HCT116 (cell line): ENCODE measurements at regions not wholly inside any gene's neighbourhood (a gene's known extent, or its start where the extent isn't known, plus 50 kb on each side); places are given as distances from the start of the nearest gene placed in this dataset.
"Not testable (repeated sequence)": the region's sequence is repeated elsewhere in the genome, so short reads cannot be mapped to it uniquely, and the experiment has no call there.

Source experiments
- ATAC-seq: fragments of 200-7000 bp; cut with Tn5 transposase; 2 replicates; pipeline ENCODE4 v1.9.1; 2020; ENCODE audit warnings: mild to moderate bottlenecking, moderate library complexity
- BruUV-seq: library from RNA; stranded (reverse); fragments of 400-500 nt; replicated peaks from 2 replicates; lab custom pipeline; 2021; lab: Mats Ljungman, UMichigan
- CTCF ChIA-PET: fragments of 300-600 bp; sonication (Branson Sonifier 250); formaldehyde crosslinking; loops from one replicate; lab custom pipeline; 2021; ENCODE audit warnings: antibody characterized with exemption; lab: Charles Lee
- POLR2A ChIA-PET: fragments of 300-600, 350-600 bp; sonication (Branson Sonifier 250); formaldehyde crosslinking; loops from one replicate; lab custom pipeline; 2021; ENCODE audit warnings: antibody characterized with exemption; lab: Charles Lee
- RAD21 ChIA-PET, 2 experiments: fragments of 300-600 bp; sonication (Branson Sonifier 250); formaldehyde crosslinking; loops; one replicate each; lab custom pipeline; 2023; ENCODE audit warnings: low total read pairs in 2 of 2; ENCODE audit not compliant: uncharacterized antibody in 2 of 2, unreplicated experiment in 2 of 2, low non-redundant PET in 1 of 2; lab: Charles Lee
- DNase-seq: peaks from one replicate; pipeline ENCODE4 v3.0.0-alpha.2; 2010; ENCODE audit warnings: low read depth, low spot score
- H2AFZ ChIP-seq: fragments of 200-600 bp; shearing (Covaris generic), sonication (generic); 2 replicates; pipeline ENCODE4 v1.6.1; 2017; ENCODE audit warnings: low read depth, mixed run types, mixed read lengths, antibody characterized with exemption, low read length; ENCODE audit not compliant: poor library complexity, severe bottlenecking
- H3K27ac ChIP-seq: 2 replicates; pipeline ENCODE4 v1.5.1; 2012; ENCODE audit warnings: low read depth, low read length
- H3K27me3 ChIP-seq: fragments of 200-600 bp; sonication (generic); 2 replicates; pipeline ENCODE4 v1.6.1; 2016; ENCODE audit warnings: mixed run types, low read length, mixed read lengths; ENCODE audit not compliant: insufficient read depth
- H3K36me3 ChIP-seq, 2 experiments: fragments of 200-500 bp in 1 of 2; fragments of 200-600 bp in 1 of 2; sonication (Bioruptor generic) in 1 of 2; sonication (generic) in 1 of 2; 2 replicates each; pipeline versions ENCODE4 v1.5.1 to v1.6.1; 2014 to 2016; ENCODE audit warnings: low read length in 2 of 2, inconsistent platforms in 1 of 2, mixed read lengths in 1 of 2, mixed run types in 1 of 2; ENCODE audit not compliant: insufficient read depth in 2 of 2, control insufficient read depth in 1 of 2
- H3K4me1 ChIP-seq, 2 experiments: fragments of 200-600 bp in 1 of 2; sonication (generic) in 1 of 2; 2 replicates each; pipeline versions ENCODE4 v1.5.1 to v1.6.1; 2012 to 2017; ENCODE audit warnings: low read length in 2 of 2, inconsistent platforms in 1 of 2, mild to moderate bottlenecking in 1 of 2, mixed read lengths in 1 of 2, mixed run types in 1 of 2, moderate library complexity in 1 of 2; ENCODE audit not compliant: insufficient read depth in 2 of 2, control insufficient read depth in 1 of 2
- H3K4me2 ChIP-seq: fragments of 200-600 bp; sonication (generic); 2 replicates; pipeline ENCODE4 v1.6.1; 2017; ENCODE audit warnings: mixed run types, low read length, mixed read lengths
- H3K4me3 ChIP-seq, 2 experiments: fragments of 200-600 bp in 1 of 2; sonication (generic) in 1 of 2; replicated peaks in 1 of 2; 2 replicates each; pipeline ENCODE4 v1.5.1; 2011 to 2016; ENCODE audit warnings: low read length in 2 of 2, control low read depth in 1 of 2, low read depth in 1 of 2, mild to moderate bottlenecking in 1 of 2, mixed read lengths in 1 of 2, mixed run types in 1 of 2
- H3K79me2 ChIP-seq: fragments of 200-600 bp; sonication (generic); 2 replicates; pipeline ENCODE4 v1.6.1; 2017; ENCODE audit warnings: mild to moderate bottlenecking, mixed run types, low read length, moderate library complexity, mixed read lengths; ENCODE audit not compliant: insufficient read depth
- H3K9ac ChIP-seq: fragments of 200-600 bp; sonication (generic); 2 replicates; pipeline ENCODE4 v1.6.1; 2016; ENCODE audit warnings: low read length, mixed read lengths
- H3K9me2 ChIP-seq: fragments of 200-600 bp; sonication (generic), shearing (Covaris generic); 2 replicates; pipeline ENCODE4 v1.6.1; 2017; ENCODE audit warnings: mixed run types, mild to moderate bottlenecking, moderate library complexity; ENCODE audit not compliant: insufficient read depth
- H3K9me3 ChIP-seq, 2 experiments: fragments of 200-500 bp in 1 of 2; fragments of 200-600 bp in 1 of 2; sonication (Bioruptor generic) in 1 of 2; sonication (generic) in 1 of 2; 2 replicates each; pipeline ENCODE4 v1.6.1; 2014 to 2017; ENCODE audit warnings: low read length in 2 of 2, mixed read lengths in 2 of 2, inconsistent platforms in 1 of 2, low read depth in 1 of 2, mild to moderate bottlenecking in 1 of 2, mixed run types in 1 of 2, moderate library complexity in 1 of 2; ENCODE audit not compliant: control insufficient read depth in 1 of 2, insufficient read depth in 1 of 2
- H4K20me1 ChIP-seq: fragments of 200-600 bp; sonication (generic), shearing (Covaris generic); 2 replicates; pipeline ENCODE4 v1.6.1; 2017; ENCODE audit warnings: mixed run types, mild to moderate bottlenecking, moderate library complexity; ENCODE audit not compliant: insufficient read depth
- ATF3 ChIP-seq: IDR thresholded peaks from 2 replicates; pipeline ENCODE4 v1.6.1; 2012
- CBX3 ChIP-seq: IDR thresholded peaks from 2 replicates; pipeline ENCODE4 v1.6.1; 2012; ENCODE audit warnings: low read depth
- CEBPB ChIP-seq: IDR thresholded peaks from 2 replicates; pipeline ENCODE4 v1.6.1; 2012; ENCODE audit warnings: low read depth
- CTCF ChIP-seq, 3 experiments: fragments of 200-600 bp in 1 of 3; sonication (generic) in 1 of 3; IDR thresholded peaks in 2 of 3; conservative IDR thresholded peaks in 1 of 3; 2 replicates each; pipeline ENCODE4 v1.5.1; 2012 to 2017; ENCODE audit warnings: low read depth in 2 of 3, low read length in 2 of 3, antibody characterized with exemption in 1 of 3, borderline replicate concordance in 1 of 3, control low read depth in 1 of 3, mild to moderate bottlenecking in 1 of 3, mixed read lengths in 1 of 3, mixed run types in 1 of 3, moderate library complexity in 1 of 3; ENCODE audit not compliant: insufficient read depth in 1 of 3
- EGR1 ChIP-seq: IDR thresholded peaks from 2 replicates; pipeline ENCODE4 v1.6.1; 2012; ENCODE audit warnings: low read depth
- EZH2 ChIP-seq: fragments of 200-600 bp; sonication (generic); IDR thresholded peaks from 2 replicates; pipeline ENCODE4 v1.6.1; 2017; ENCODE audit warnings: antibody characterized with exemption, mixed run types
- EZH2phosphoT487 ChIP-seq: fragments of 200-600 bp; IDR thresholded peaks from 2 replicates; pipeline ENCODE4 v1.6.1; 2018; ENCODE audit warnings: antibody characterized with exemption, borderline replicate concordance
- FOSL1 ChIP-seq: IDR thresholded peaks from 2 replicates; pipeline ENCODE4 v1.6.1; 2012; ENCODE audit warnings: low read depth
- MAX ChIP-seq: IDR thresholded peaks from 2 replicates; pipeline ENCODE4 v1.6.1; 2012
- POLR2A ChIP-seq: IDR thresholded peaks from 2 replicates; pipeline ENCODE4 v1.7.0; 2011; ENCODE audit warnings: borderline replicate concordance; ENCODE audit not compliant: insufficient read depth, insufficient read length; ENCODE audit errors: extremely low read depth
- REST ChIP-seq: IDR thresholded peaks from 2 replicates; pipeline ENCODE4 v1.6.1; 2012; ENCODE audit warnings: low read depth
- SIN3A ChIP-seq: IDR thresholded peaks from 2 replicates; pipeline ENCODE4 v1.6.1; 2012; ENCODE audit warnings: low read depth
- YY1 ChIP-seq: IDR thresholded peaks from 2 replicates; pipeline ENCODE4 v1.6.1; 2011; ENCODE audit warnings: low read length, low read depth, moderate library complexity, mild to moderate bottlenecking; ENCODE audit not compliant: insufficient replicate concordance; ENCODE audit errors: extremely low read depth
- ZFX ChIP-seq: fragments of 450-650 bp; IDR thresholded peaks from 2 replicates; pipeline ENCODE4 v1.6.1; 2017
- ZNF274 ChIP-seq: fragments of 200-500 bp; sonication (Bioruptor generic); IDR thresholded peaks from 2 replicates; pipeline ENCODE4 v1.6.1; 2014; ENCODE audit warnings: mild to moderate bottlenecking, low read depth, low read length, inconsistent platforms
- intact Hi-C: fragments of 100-400 bp; cut with micrococcal nuclease; formaldehyde crosslinking; loops from 2 replicates; pipeline ENCODE4 v1.10.0; 2022

- DNase-seq (no peak), ATAC-seq (no peak)
- RAD21 ChIA-PET = no interaction called here
- Histone ChIP-seq H3K4me3 (no peak overlapping the region), H3K36me3 (no peaks in the 10 kb centered on the region), H3K9me3 (no peaks in the 10 kb centered on the region), H3K4me2 (no peak overlapping the region), H3K9me2 (no peaks in the 10 kb centered on the region), H4K20me1 (no peaks in the 10 kb centered on the region), H3K27me3 (no peaks in the 10 kb centered on the region), H2AFZ (peak overlapping the region; percentile 34), H3K27ac (no peak overlapping the region), H3K4me1 (no peaks in the 10 kb centered on the region), H3K9ac (no peak overlapping the region), H3K79me2 (no peaks in the 10 kb centered on the region)
- no peak for TF ChIP-seq ATF3
- no peak for TF ChIP-seq EZH2phosphoT487
- no peak for TF ChIP-seq CEBPB
- no peak for TF ChIP-seq CBX3
- TF ChIP-seq ZNF274 = no peak
- no peak for TF ChIP-seq REST
- no peak for TF ChIP-seq EGR1
- TF ChIP-seq CTCF (IDR thresholded peaks at IDR 0.05 in 2 of 3, conservative IDR thresholded peaks at IDR 0.05 in 1 of 3; ENCODE audit: borderline replicate concordance in 1 of 3, insufficient read depth in 1 of 3, low read depth in 2 of 3, low read length in 2 of 3) = no peak
- TF ChIP-seq SIN3A = no peak
- no peak for TF ChIP-seq YY1
- no peak for TF ChIP-seq EZH2
- TF ChIP-seq FOSL1 = no peak
- TF ChIP-seq ZFX = no peak
- no peak for TF ChIP-seq POLR2A
- TF ChIP-seq MAX = no peak
- POLR2A ChIA-PET = no interaction called here
- CTCF ChIA-PET = no interaction called here
- intact Hi-C loops = no loop called here
- BruUV-seq = no TSS peak
These were observed 1823.9 kb downstream of the PLA2G4A start for GRCh38 chr1:188652678-188653077.

GRCh38 chr1:188655966-188656365 is 1821.7 kb downstream of the BRINP3 start:
- H2AFZ ChIP-seq, H4K20me1 ChIP-seq, H3K9ac ChIP-seq, H3K27ac ChIP-seq, H3K4me2 ChIP-seq, H3K9me2 ChIP-seq, POLR2A ChIA-PET, DNase-seq, BruUV-seq, CTCF ChIA-PET, H3K36me3 ChIP-seq, H3K4me1 ChIP-seq, intact Hi-C loops, H3K79me2 ChIP-seq, RAD21 ChIA-PET, H3K9me3 ChIP-seq, H3K4me3 ChIP-seq, ATAC-seq, H3K27me3 ChIP-seq: not testable (repeated sequence)
